ENCODE measurements at regions not wholly inside any gene's neighbourhood (a gene's known extent, or its start where the extent isn't known, plus 50 kb on each side); places are given as distances from the start of the nearest gene placed in this dataset.

DNA sequence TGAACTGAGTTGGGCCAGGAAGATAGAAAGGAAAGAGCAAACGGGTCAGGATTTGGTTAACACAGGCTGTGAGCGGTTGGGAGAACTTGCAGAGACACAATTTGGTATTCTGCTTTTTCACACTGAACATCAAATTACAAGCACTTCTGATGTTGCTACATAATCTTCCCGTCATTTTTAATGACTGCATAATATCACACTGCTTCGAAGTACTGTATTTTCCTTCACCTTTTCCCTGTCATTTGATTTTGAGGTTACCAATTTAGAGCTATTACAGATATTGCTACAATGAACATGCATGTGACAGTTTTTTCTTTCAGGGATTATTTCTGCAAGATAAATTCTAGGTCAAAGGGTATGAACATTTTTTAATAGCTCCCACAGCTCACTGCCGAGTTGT is 71.4 kb upstream of the CPEB4 start:
- TF ChIP-seq ARNT (IDR thresholded peaks at IDR 0.05) = no peak
- TF ChIP-seq, protein P1, sequence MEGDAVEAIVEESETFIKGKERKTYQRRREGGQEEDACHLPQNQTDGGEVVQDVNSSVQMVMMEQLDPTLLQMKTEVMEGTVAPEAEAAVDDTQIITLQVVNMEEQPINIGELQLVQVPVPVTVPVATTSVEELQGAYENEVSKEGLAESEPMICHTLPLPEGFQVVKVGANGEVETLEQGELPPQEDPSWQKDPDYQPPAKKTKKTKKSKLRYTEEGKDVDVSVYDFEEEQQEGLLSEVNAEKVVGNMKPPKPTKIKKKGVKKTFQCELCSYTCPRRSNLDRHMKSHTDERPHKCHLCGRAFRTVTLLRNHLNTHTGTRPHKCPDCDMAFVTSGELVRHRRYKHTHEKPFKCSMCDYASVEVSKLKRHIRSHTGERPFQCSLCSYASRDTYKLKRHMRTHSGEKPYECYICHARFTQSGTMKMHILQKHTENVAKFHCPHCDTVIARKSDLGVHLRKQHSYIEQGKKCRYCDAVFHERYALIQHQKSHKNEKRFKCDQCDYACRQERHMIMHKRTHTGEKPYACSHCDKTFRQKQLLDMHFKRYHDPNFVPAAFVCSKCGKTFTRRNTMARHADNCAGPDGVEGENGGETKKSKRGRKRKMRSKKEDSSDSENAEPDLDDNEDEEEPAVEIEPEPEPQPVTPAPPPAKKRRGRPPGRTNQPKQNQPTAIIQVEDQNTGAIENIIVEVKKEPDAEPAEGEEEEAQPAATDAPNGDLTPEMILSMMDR (CRISPR knock-in tag; IDR thresholded peaks at IDR 0.05) = no peak
- no peak for TF ChIP-seq RAD21 (CRISPR knock-in tag; IDR thresholded peaks at IDR 0.05)
- TF ChIP-seq, protein P2, sequence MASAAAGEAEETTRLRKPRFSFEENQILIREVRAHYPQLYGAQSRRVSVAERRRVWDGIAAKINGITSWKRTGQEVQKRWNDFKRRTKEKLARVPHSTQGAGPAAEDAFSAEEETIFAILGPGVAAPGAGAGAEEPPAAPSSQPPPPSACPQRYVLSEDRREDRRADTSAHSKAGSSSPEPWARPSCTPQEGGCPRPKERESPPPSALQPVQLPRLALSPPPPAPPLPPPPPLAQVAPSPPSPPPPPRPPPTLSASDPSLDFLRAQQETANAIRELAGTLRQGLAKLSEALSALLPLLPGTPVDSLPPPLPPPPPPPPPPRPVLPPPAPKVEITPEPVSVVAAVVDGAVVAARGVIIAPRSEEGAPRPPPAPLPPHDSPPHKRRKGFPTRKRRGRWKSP (CRISPR knock-in tag; IDR thresholded peaks at IDR 0.05) = no peak
- TF ChIP-seq ZSCAN20 (CRISPR knock-in tag; IDR thresholded peaks at IDR 0.05; ENCODE audit: borderline replicate concordance) = no peak
- no peak for TF ChIP-seq SMC3 (IDR thresholded peaks at IDR 0.05; ENCODE audit: low read length)
- no peak for TF ChIP-seq ZNF367 (CRISPR knock-in tag; IDR thresholded peaks at IDR 0.05; ENCODE audit: borderline replicate concordance)
- TF ChIP-seq, protein P3, sequence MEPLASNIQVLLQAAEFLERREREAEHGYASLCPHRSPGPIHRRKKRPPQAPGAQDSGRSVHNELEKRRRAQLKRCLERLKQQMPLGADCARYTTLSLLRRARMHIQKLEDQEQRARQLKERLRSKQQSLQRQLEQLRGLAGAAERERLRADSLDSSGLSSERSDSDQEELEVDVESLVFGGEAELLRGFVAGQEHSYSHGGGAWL (CRISPR knock-in tag; IDR thresholded peaks at IDR 0.05) = no peak
- TF ChIP-seq, protein P4, sequence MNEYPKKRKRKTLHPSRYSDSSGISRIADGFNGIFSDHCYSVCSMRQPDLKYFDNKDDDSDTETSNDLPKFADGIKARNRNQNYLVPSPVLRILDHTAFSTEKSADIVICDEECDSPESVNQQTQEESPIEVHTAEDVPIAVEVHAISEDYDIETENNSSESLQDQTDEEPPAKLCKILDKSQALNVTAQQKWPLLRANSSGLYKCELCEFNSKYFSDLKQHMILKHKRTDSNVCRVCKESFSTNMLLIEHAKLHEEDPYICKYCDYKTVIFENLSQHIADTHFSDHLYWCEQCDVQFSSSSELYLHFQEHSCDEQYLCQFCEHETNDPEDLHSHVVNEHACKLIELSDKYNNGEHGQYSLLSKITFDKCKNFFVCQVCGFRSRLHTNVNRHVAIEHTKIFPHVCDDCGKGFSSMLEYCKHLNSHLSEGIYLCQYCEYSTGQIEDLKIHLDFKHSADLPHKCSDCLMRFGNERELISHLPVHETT (CRISPR knock-in tag; conservative IDR thresholded peaks at IDR 0.05) = no peak
- no peak for TF ChIP-seq CAMTA2 (CRISPR knock-in tag; IDR thresholded peaks at IDR 0.05; ENCODE audit: borderline replicate concordance)
- TF ChIP-seq POLR2A (IDR thresholded peaks at IDR 0.05; ENCODE audit: insufficient read depth in 1 of 2, low read depth in 2 of 2, low read length in 2 of 2) = no peak
- TF ChIP-seq YY1 (IDR thresholded peaks at IDR 0.05; ENCODE audit: insufficient read depth, insufficient replicate concordance, low read depth, low read length) = no peak

All from HepG2 (cell line).